ENCODE measurements at regions not wholly inside any gene's neighbourhood (a gene's known extent, or its start where the extent isn't known, plus 50 kb on each side); places are given as distances from the start of the nearest gene placed in this dataset.

DNA sequence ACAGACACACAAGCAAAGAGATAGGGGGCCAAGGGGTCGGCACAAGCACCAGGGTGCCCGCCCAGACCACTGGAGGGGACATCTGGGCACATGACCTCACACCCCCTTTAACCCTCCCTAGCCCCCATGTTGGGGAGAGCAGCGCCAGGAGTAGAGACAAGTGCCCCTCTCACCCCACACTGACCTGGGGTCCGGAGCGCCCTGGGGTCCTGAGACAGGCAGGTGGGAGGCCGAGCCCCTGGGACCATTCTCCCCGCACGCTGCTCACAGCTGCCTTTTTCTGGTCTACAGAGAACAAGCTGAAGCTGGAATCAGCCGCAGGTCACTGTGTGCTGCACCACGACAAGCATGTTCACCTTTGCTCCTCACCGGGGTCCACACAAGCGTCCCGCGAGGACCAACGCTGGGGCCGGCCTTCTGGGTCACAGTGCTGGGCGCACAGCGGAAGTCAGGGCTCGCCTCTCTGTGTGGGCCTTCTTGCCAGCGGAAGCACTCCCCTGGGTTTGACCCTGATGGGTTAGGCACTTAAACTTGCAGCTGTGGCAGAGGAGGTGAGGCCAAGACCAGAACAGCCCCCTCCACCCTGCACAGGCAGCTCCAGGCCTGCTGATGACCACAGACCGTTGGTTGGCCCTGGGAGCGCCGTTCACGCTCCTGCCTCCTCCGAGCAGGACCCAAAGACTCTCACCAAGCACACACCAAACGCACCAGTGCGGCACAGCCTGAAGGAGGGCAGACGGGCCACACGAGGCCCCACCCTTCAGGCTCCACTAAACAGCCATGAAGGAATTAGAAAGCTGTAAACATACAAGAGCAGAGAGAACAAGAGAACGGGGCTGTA lies 275.3 kb downstream of the EIPR1 start:
- DNase-seq (no peak), ATAC-seq (no peak)
- Histone ChIP-seq H3K4me1 (ENCODE audit: low read depth) (no peaks in the 10 kb centered on the region), H3K9me3 (no peaks in the 10 kb centered on the region), H3K36me3 (ENCODE audit: low read depth) (no peaks in the 10 kb centered on the region), H3K4me3 (no peak overlapping the region)
- intact Hi-C loops (cut with DNase I, micrococcal nuclease) = no loop called here
- TF ChIP-seq CTCF (IDR thresholded peaks at IDR 0.05) = no peak

GRCh38 chr2:3101016-3101942 lies 276.3 kb downstream of the EIPR1 start:
- DNase-seq = no peak
- ATAC-seq = no peak
- intact Hi-C loops (cut with DNase I, micrococcal nuclease) = no loop called here
- H3K36me3 ChIP-seq (ENCODE audit: low read depth) = no peaks in the 10 kb centered on the region
- no peaks in the 10 kb centered on the region for H3K9me3 ChIP-seq
- no peaks in the 10 kb centered on the region for H3K4me1 ChIP-seq (ENCODE audit: low read depth)
- H3K4me3 ChIP-seq = no peak overlapping the region
- no peak for TF ChIP-seq CTCF (IDR thresholded peaks at IDR 0.05)

GRCh38 chr2:3100386-3100785 lies 277.2 kb downstream of the EIPR1 start:
- Histone ChIP-seq H3K9me3 (no peaks in the 10 kb centered on the region), H3K4me3 (no peak overlapping the region), H3K4me1 (ENCODE audit: low read depth) (no peaks in the 10 kb centered on the region), H3K36me3 (ENCODE audit: low read depth) (no peaks in the 10 kb centered on the region)
- ATAC-seq (no peak), DNase-seq (no peak)
- intact Hi-C loops (cut with DNase I, micrococcal nuclease) = no loop called here
- no peak for TF ChIP-seq CTCF (IDR thresholded peaks at IDR 0.05)

DNA sequence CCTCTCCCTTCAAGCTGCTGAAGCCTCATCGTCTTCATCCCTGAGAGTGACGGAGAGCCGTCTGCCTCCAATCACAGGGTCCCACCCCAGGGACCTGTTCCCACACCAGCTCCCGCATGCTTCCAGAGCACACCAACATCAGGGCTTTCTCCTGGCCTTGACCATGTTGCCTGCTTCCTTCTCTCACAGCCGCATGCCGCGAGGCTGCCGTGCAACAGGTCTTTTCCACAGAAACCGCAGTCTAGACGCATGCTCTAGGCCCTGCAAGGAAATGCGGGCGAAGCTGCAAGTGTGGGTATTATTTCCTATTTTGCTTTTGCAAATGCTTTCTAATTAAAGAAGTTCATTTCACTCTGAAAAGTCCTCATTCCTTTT lies 277.8 kb downstream of the EIPR1 start:
- no peak for TF ChIP-seq CTCF (IDR thresholded peaks at IDR 0.05)
- ATAC-seq = no peak
- Histone ChIP-seq H3K36me3 (ENCODE audit: low read depth) (no peaks in the 10 kb centered on the region), H3K4me3 (no peak overlapping the region), H3K9me3 (no peaks in the 10 kb centered on the region), H3K4me1 (ENCODE audit: low read depth) (no peaks in the 10 kb centered on the region)
- intact Hi-C loops (cut with DNase I, micrococcal nuclease) = no loop called here
- no peak for DNase-seq

GRCh38 chr2:3099145-3099859 lies 278.3 kb downstream of the EIPR1 start:
- DNase-seq (no peak), ATAC-seq (no peak)
- Histone ChIP-seq H3K36me3 (ENCODE audit: low read depth) (no peaks in the 10 kb centered on the region), H3K9me3 (no peaks in the 10 kb centered on the region), H3K4me3 (no peak overlapping the region), H3K4me1 (ENCODE audit: low read depth) (no peaks in the 10 kb centered on the region)
- no peak for TF ChIP-seq CTCF (IDR thresholded peaks at IDR 0.05)
- intact Hi-C loops (cut with DNase I, micrococcal nuclease) = no loop called here

Data from mucosa of descending colon (tissue), 3 donors.